ENCODE measurements at regions not wholly inside any gene's neighbourhood (a gene's known extent, or its start where the extent isn't known, plus 50 kb on each side); places are given as distances from the start of the nearest gene placed in this dataset.

DNA sequence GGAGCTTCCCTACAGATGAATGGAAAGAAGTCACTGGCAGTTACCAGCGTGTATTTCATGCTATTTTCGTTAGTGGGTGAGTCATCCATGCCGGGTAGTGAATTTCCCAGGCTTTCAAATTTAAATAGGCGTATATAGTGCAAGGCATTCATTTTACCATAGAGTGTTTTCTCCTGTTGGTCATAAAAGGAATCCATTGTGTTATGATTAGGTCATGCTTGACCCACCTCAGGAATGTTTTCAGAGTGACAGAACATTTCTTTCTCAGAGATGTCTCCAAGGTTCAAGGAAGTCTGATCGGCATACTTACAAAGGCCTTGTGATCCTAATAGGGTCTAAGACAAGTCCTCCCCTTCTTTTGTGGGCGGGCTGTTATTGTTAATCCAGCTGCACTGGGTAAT, 110.7 kb downstream of the AKR1D1 start (continued):
- no peak for TF ChIP-seq RAD21 (IDR thresholded peaks at IDR 0.05; ENCODE audit: insufficient read depth, low read depth, low read length)

DNA sequence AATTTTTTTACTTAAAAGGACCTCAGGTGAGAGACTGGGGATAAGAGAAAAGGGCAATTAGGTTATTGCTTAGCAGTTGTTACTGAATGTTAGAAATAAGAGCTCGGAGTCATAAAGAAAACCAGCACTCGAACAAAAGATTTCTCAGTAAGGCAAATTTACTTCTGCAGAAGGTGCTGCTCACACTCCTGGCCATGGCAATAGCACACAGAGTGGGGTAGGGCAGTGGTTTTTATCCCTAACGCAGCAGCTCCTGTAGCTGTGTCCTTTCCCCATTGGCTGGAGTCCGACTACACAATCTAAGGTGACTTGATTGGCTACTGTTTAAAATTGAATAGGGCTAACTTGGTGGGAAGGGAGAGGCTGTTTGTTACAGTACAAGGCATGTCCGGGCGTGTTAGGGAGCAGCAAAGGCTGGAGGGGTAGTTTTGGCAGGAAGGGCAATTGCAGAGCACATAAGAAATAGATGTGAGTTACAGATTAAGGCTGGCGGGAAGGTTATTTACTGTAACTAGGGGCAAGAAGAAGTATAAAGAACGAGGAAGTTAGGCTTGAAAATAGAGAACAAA, 112.1 kb downstream of the AKR1D1 start:
- SMC1A ChIA-PET (ENCODE audit: uncharacterized antibody, unreplicated experiment), result interaction anchor here (0.7 kb wide), 1 partner anchor 28 kb away, joined by 3 read pairs; no protein-coding TSS in a partner anchor

GRCh38 chr7:138194567-138194966, 118.3 kb downstream of the AKR1D1 start:
- DNase-seq (ENCODE audit: low read depth, low spot score) (no peak), ATAC-seq (no peak), FAIRE-seq (no peak)
- in situ Hi-C loops (cut with MboI), result no loop called here
- Histone ChIP-seq H3K9me3 (replicated peaks; ENCODE audit: control insufficient read depth, insufficient read depth, low read length) (no peaks in the 10 kb centered on the region), H4K20me1 (ENCODE audit: control insufficient read depth, insufficient read depth) (no peaks in the 10 kb centered on the region), H3K4me3 (no peak overlapping the region), H3K79me2 (ENCODE audit: control insufficient read depth, insufficient read depth, low read length) (no peaks in the 10 kb centered on the region), H3K4me1 (ENCODE audit: control insufficient read depth, insufficient read depth, low read length) (no peaks in the 10 kb centered on the region), H3K36me3 (ENCODE audit: control insufficient read depth in 2 of 2, insufficient read depth in 2 of 2, low read length in 1 of 2) (no peaks in the 10 kb centered on the region), H3K27me3 (replicated peaks in 1 of 2; ENCODE audit: control insufficient read depth in 2 of 2, insufficient read depth in 2 of 2, low read length in 1 of 2) (no peaks in the 10 kb centered on the region), H2AFZ (ENCODE audit: control insufficient read depth, low read depth, low read length) (no peak overlapping the region), H3K27ac (ENCODE audit: control insufficient read depth, insufficient read depth) (no peak overlapping the region), H3K4me2 (ENCODE audit: control insufficient read depth, insufficient read depth) (no peak overlapping the region), H3K9ac (ENCODE audit: control insufficient read depth, insufficient read depth, low read length) (no peak overlapping the region)
- RAD21 ChIA-PET (ENCODE audit: unreplicated experiment), result no interaction called here
- WGBS (ENCODE audit: insufficient coverage, insufficient replicate concordance, low lambda C conversion rate, missing lambda C conversion rate), result 38% methylated on average over 8 of the region's 8 CpGs
- POLR2A ChIA-PET, result no interaction called here
- CTCF ChIA-PET, result no interaction called here
- no TSS peak for BruUV-seq (replicated peaks)
- SMC1A ChIA-PET (ENCODE audit: uncharacterized antibody, unreplicated experiment), result no interaction called here
- intact Hi-C loops (cut with micrococcal nuclease; ENCODE audit: unreplicated experiment), result no loop called here
- TF ChIP-seq FOS (IDR thresholded peaks at IDR 0.05; ENCODE audit: borderline replicate concordance, extremely low read depth, insufficient read length), result no peak
- no peak for TF ChIP-seq CEBPB (IDR thresholded peaks at IDR 0.05; ENCODE audit: borderline replicate concordance in 1 of 2, low read depth in 2 of 2, low read length in 2 of 2)
- TF ChIP-seq RAD51 (IDR thresholded peaks at IDR 0.05), result no peak
- TF ChIP-seq CBX3 (IDR thresholded peaks at IDR 0.05; ENCODE audit: borderline replicate concordance, low read depth), result no peak
- no peak for TF ChIP-seq NR2C1 (IDR thresholded peaks at IDR 0.05)
- TF ChIP-seq E2F4 (IDR thresholded peaks at IDR 0.05; ENCODE audit: low read depth, low read length), result no peak
- TF ChIP-seq MTA3 (IDR thresholded peaks at IDR 0.05; ENCODE audit: borderline replicate concordance, low read length), result no peak
- TF ChIP-seq SMAD1 (IDR thresholded peaks at IDR 0.05; ENCODE audit: low read depth, partially characterized antibody), result no peak
- no peak for TF ChIP-seq WRNIP1 (IDR thresholded peaks at IDR 0.05; ENCODE audit: borderline replicate concordance, low read depth, low read length)
- no peak for TF ChIP-seq SMAD5 (IDR thresholded peaks at IDR 0.05; ENCODE audit: low read depth)
- no peak for TF ChIP-seq REST (IDR thresholded peaks at IDR 0.05; ENCODE audit: low read depth, low read length)

More for the DNA sequence above, 112.1 kb downstream of the AKR1D1 start:
- Histone ChIP-seq H3K27me3 (replicated peaks in 1 of 2; ENCODE audit: control insufficient read depth in 2 of 2, insufficient read depth in 2 of 2, low read length in 1 of 2) (no peaks in the 10 kb centered on the region), H3K9ac (ENCODE audit: control insufficient read depth, insufficient read depth, low read length) (no peak overlapping the region), H3K9me3 (replicated peaks; ENCODE audit: control insufficient read depth, insufficient read depth, low read length) (peaks cover 4% of the 10 kb centered on the region; the same call in 2 of the 3 replicates), H3K79me2 (ENCODE audit: control insufficient read depth, insufficient read depth, low read length) (no peaks in the 10 kb centered on the region), H3K4me2 (ENCODE audit: control insufficient read depth, insufficient read depth) (no peak overlapping the region), H2AFZ (ENCODE audit: control insufficient read depth, low read depth, low read length) (no peak overlapping the region), H3K4me1 (ENCODE audit: control insufficient read depth, insufficient read depth, low read length) (no peaks in the 10 kb centered on the region), H3K36me3 (ENCODE audit: control insufficient read depth in 2 of 2, insufficient read depth in 2 of 2, low read length in 1 of 2) (no peaks in the 10 kb centered on the region), H3K27ac (ENCODE audit: control insufficient read depth, insufficient read depth) (no peak overlapping the region), H3K4me3 (no peak overlapping the region), H4K20me1 (ENCODE audit: control insufficient read depth, insufficient read depth) (no peaks in the 10 kb centered on the region)
- no peak for TF ChIP-seq FOS (IDR thresholded peaks at IDR 0.05; ENCODE audit: borderline replicate concordance, extremely low read depth, insufficient read length)
- ChIA-PET CTCF (no interaction called here), POLR2A (no interaction called here), RAD21 (ENCODE audit: unreplicated experiment) (interaction anchor here (1.2 kb wide), 1 partner anchor 28 kb away, joined by 3 read pairs; no protein-coding TSS in a partner anchor)
- no peak for DNase-seq (ENCODE audit: low read depth, low spot score)
- in situ Hi-C loops (cut with MboI) (no loop called here), intact Hi-C loops (cut with micrococcal nuclease; ENCODE audit: unreplicated experiment) (no loop called here)
- ATAC-seq, result no peak
- BruUV-seq (replicated peaks), result no TSS peak
- WGBS (ENCODE audit: insufficient coverage, insufficient replicate concordance, low lambda C conversion rate, missing lambda C conversion rate), result 21% methylated on average over 8 of the region's 8 CpGs
- FAIRE-seq, result no peak
